K562 (cell line): ENCODE measurements at regions not wholly inside any gene's neighbourhood (a gene's known extent, or its start where the extent isn't known, plus 50 kb on each side); places are given as distances from the start of the nearest gene placed in this dataset.

Experiments
- ATAC-seq: fragments of 200-7000 bp; cut with Tn5 transposase; 3 replicates; pipeline ENCODE4 v1.9.1; 2020; ENCODE audit warnings: moderate library complexity
- BruUV-seq: library from RNA; stranded (reverse); fragments of 400-500 nt; replicated peaks from 2 replicates; lab custom pipeline; 2021; lab: Mats Ljungman, UMichigan
- CTCF ChIA-PET: fragments of 300-600 bp; formaldehyde crosslinking; extraction: SDS; loops from one replicate; lab custom pipeline; 2021; ENCODE audit warnings: low intra/inter-chr PET ratio; lab: Yijun Ruan, JAX
- POLR2A ChIA-PET: fragments of 300-600, 350-650 bp; sonication (Branson Sonifier 250); formaldehyde crosslinking; extraction: SDS; loops from one replicate; lab custom pipeline; 2021; ENCODE audit warnings: antibody characterized with exemption, inconsistent platforms; lab: Yijun Ruan, JAX
- DNase-seq, 4 experiments: peaks; one replicate each; pipeline versions ENCODE4 v3.0.0 to v3.0.0-alpha.2; 2011 to 2018; ENCODE audit warnings: low spot score in 3 of 4, mixed read lengths in 3 of 4; ENCODE audit errors: extremely low read depth in 1 of 4
- FAIRE-seq: peaks from 2 replicates; lab custom pipeline; 2011; peaks lifted over from hg19 to GRCh38; lab: Jason Lieb, UNC
- H2AFZ ChIP-seq: 2 replicates; pipeline ENCODE4 v1.6.0; 2011; ENCODE audit warnings: low read depth, low read length, control low read depth, inconsistent platforms
- H3K27ac ChIP-seq: fragments of 200-600 bp; 3 replicates; pipeline ENCODE4 v1.8.0; 2011; ENCODE audit warnings: low read depth, mild to moderate bottlenecking, control low read depth, inconsistent platforms, low read length, moderate library complexity, mixed read lengths; ENCODE audit errors: extremely low read depth
- H3K27me3 ChIP-seq, 2 experiments: fragments of 300-600 bp in 1 of 2; 2 replicates in 1 of 2; 3 replicates in 1 of 2; pipeline versions ENCODE4 v1.6.0 to v1.8.0; 2011; ENCODE audit warnings: inconsistent platforms in 2 of 2, low read length in 2 of 2, mild to moderate bottlenecking in 1 of 2, mixed read lengths in 1 of 2, moderate library complexity in 1 of 2; ENCODE audit not compliant: control insufficient read depth in 2 of 2, insufficient read depth in 2 of 2
- H3K36me3 ChIP-seq: fragments of 300-600 bp; 3 replicates; pipeline ENCODE4 v1.8.0; 2011; ENCODE audit warnings: mild to moderate bottlenecking, low read length, inconsistent platforms; ENCODE audit not compliant: control insufficient read depth, insufficient read depth
- H3K4me1 ChIP-seq, 2 experiments: fragments of 200-600 bp in 1 of 2; replicated peaks in 1 of 2; 2 replicates in 1 of 2; 3 replicates in 1 of 2; pipeline versions ENCODE4 v1.5.1 to v1.8.0; 2011; ENCODE audit warnings: inconsistent platforms in 2 of 2, low read length in 2 of 2, mild to moderate bottlenecking in 1 of 2, mixed read lengths in 1 of 2, moderate library complexity in 1 of 2; ENCODE audit not compliant: control insufficient read depth in 2 of 2, insufficient read depth in 2 of 2
- H3K4me2 ChIP-seq: 2 replicates; pipeline ENCODE4 v1.6.1; 2011; ENCODE audit warnings: low read length, control low read depth, inconsistent platforms, mixed read lengths; ENCODE audit not compliant: insufficient read depth
- H3K4me3 ChIP-seq: fragments of 200-600 bp; sonication (generic), shearing (Covaris generic); 2 replicates; pipeline ENCODE4 v1.5.1; 2016; ENCODE audit warnings: control low read depth, inconsistent platforms
- H3K79me2 ChIP-seq: fragments of 200-600 bp; 3 replicates; pipeline ENCODE4 v1.8.0; 2011; ENCODE audit warnings: low read length, inconsistent platforms; ENCODE audit not compliant: control insufficient read depth, insufficient read depth
- H3K9ac ChIP-seq, 2 experiments: 2 replicates each; pipeline versions ENCODE4 v1.6.0 to v1.6.1; 2011; ENCODE audit warnings: low read depth in 2 of 2, low read length in 2 of 2, control low read depth in 1 of 2, inconsistent platforms in 1 of 2, mild to moderate bottlenecking in 1 of 2, mixed read lengths in 1 of 2; ENCODE audit not compliant: insufficient read depth in 1 of 2
- H3K9me1 ChIP-seq: one replicate; pipeline ENCODE4 v1.6.0; 2011; ENCODE audit warnings: inconsistent platforms, mild to moderate bottlenecking, low read length, moderate library complexity; ENCODE audit not compliant: control insufficient read depth, insufficient read depth
- H3K9me3 ChIP-seq: replicated peaks from 2 replicates; pipeline ENCODE4 v1.5.1; 2011; ENCODE audit warnings: low read depth, low read length, inconsistent platforms; ENCODE audit not compliant: control insufficient read depth, insufficient read depth
- H4K20me1 ChIP-seq: replicated peaks from 2 replicates; pipeline ENCODE4 v1.6.1; 2011; ENCODE audit warnings: low read length, inconsistent platforms, mixed read lengths; ENCODE audit not compliant: control insufficient read depth, insufficient read depth
- ADNP ChIP-seq: fragments of 200-800 bp; sonication (Bioruptor generic); IDR thresholded peaks from 2 replicates; pipeline ENCODE4 v1.6.1; 2016; ENCODE audit warnings: missing genetic modification characterization, missing compliant biosample characterization
- ATF7 ChIP-seq: fragments of 450-650 bp; IDR thresholded peaks from 2 replicates; pipeline ENCODE4 v1.7.1; 2014; ENCODE audit warnings: mild to moderate bottlenecking, moderate library complexity
- NBN ChIP-seq: fragments of 450-650 bp; IDR thresholded peaks from 2 replicates; pipeline ENCODE4 v1.6.1; 2016; ENCODE audit warnings: low read depth, mild to moderate bottlenecking
- PPARD ChIP-seq: fragments of 250-450 bp; sonication (Bioruptor Pico); IDR thresholded peaks from 2 replicates; pipeline ENCODE4 v1.8.0; 2022; ENCODE audit warnings: inconsistent platforms, mild to moderate bottlenecking, moderate library complexity
- RBM22 ChIP-seq: fragments of 200-400 bp; formaldehyde crosslinking; IDR thresholded peaks from 2 replicates; pipeline ENCODE4 v1.6.1; 2018; ENCODE audit warnings: low read length, low read depth; ENCODE audit not compliant: poor library complexity, severe bottlenecking
- SIN3B ChIP-seq: fragments of 450-650 bp; IDR thresholded peaks from 2 replicates; pipeline ENCODE4 v1.6.1; 2017; ENCODE audit warnings: low read depth, mild to moderate bottlenecking, moderate library complexity
- TOE1 ChIP-seq, 2 experiments: fragments of 450-650 bp in 1 of 2; sonication (generic) in 1 of 2; formaldehyde crosslinking in 1 of 2; IDR thresholded peaks; 2 replicates each; pipeline versions ENCODE4 v1.7.1 to v1.8.0; 2016 to 2022; ENCODE audit warnings: borderline replicate concordance in 2 of 2, mild to moderate bottlenecking in 2 of 2, antibody characterized with exemption in 1 of 2, inconsistent platforms in 1 of 2, low read depth in 1 of 2, missing genetic modification reagents in 1 of 2, moderate library complexity in 1 of 2
- ZKSCAN1 ChIP-seq: fragments of 150-350 bp; IDR thresholded peaks from 2 replicates; pipeline ENCODE4 v1.6.1; 2016; ENCODE audit warnings: low read depth, low read length
- ZNF143 ChIP-seq: sonication (generic); formaldehyde crosslinking; IDR thresholded peaks from 2 replicates; pipeline ENCODE4 v1.9.0; 2022; ENCODE audit warnings: mild to moderate bottlenecking, missing genetic modification reagents
- ZNF77 ChIP-seq: fragments of 250-450 bp; sonication (Bioruptor Pico); IDR thresholded peaks from 2 replicates; pipeline ENCODE4 v1.5.0; 2020
- ZNF79 ChIP-seq: fragments of 250-450 bp; sonication (Bioruptor Pico); IDR thresholded peaks from 2 replicates; pipeline ENCODE4 v1.4.0; 2020; ENCODE audit warnings: low read depth, mild to moderate bottlenecking, moderate library complexity
- WGBS: fragments of 100-300 bp; shearing (Covaris generic); methylation state at CpG from one replicate; pipeline ENCODE4 v1.1.6; 2016; ENCODE audit warnings: low coverage, mixed read lengths; ENCODE audit not compliant: insufficient coverage; ENCODE audit errors: missing lambda C conversion rate; 5-methylcytosine and 5-hydroxymethylcytosine counted together
- in situ Hi-C: fragments of 300-500 bp; cut with MboI; formaldehyde crosslinking; loops from 4 replicates; pipeline ENCODE4 v1.15.0; 2018; ENCODE audit warnings: inconsistent platforms, mixed read lengths
- intact Hi-C: fragments of 100-400 bp; cut with micrococcal nuclease; formaldehyde crosslinking; loops from 2 replicates; pipeline ENCODE4 v1.14.2; 2022
- TF ChIP-seq, protein P1 (sequence below): fragments of 200-800 bp; sonication (Bioruptor generic); IDR thresholded peaks from 2 replicates; pipeline ENCODE4 v1.6.1; 2017; ENCODE audit warnings: missing genetic modification characterization, missing compliant biosample characterization
- TF ChIP-seq, protein P2 (sequence below): fragments of 250-450 bp; sonication (Bioruptor Pico); IDR thresholded peaks from 2 replicates; pipeline ENCODE4 v1.8.0; 2021; ENCODE audit warnings: mild to moderate bottlenecking, moderate library complexity

- DNase-seq = no peak
- no peak overlapping the region for H2AFZ ChIP-seq
- no peak for TF ChIP-seq ZNF77 (CRISPR knock-in tag)
- no peak for TF ChIP-seq PPARD (CRISPR knock-in tag)
- TF ChIP-seq ATF7 = no peak
- no peak for TF ChIP-seq SIN3B
- TF ChIP-seq, protein P1, sequence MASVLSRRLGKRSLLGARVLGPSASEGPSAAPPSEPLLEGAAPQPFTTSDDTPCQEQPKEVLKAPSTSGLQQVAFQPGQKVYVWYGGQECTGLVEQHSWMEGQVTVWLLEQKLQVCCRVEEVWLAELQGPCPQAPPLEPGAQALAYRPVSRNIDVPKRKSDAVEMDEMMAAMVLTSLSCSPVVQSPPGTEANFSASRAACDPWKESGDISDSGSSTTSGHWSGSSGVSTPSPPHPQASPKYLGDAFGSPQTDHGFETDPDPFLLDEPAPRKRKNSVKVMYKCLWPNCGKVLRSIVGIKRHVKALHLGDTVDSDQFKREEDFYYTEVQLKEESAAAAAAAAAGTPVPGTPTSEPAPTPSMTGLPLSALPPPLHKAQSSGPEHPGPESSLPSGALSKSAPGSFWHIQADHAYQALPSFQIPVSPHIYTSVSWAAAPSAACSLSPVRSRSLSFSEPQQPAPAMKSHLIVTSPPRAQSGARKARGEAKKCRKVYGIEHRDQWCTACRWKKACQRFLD (CRISPR knock-in tag) = no peak
- TF ChIP-seq ZNF79 (CRISPR knock-in tag) = no peak
- no peak for TF ChIP-seq RBM22
- TF ChIP-seq ZKSCAN1 = no peak
- TF ChIP-seq NBN = no peak
- TF ChIP-seq TOE1 (IDR thresholded peaks at IDR 0.05; ENCODE audit: borderline replicate concordance) = no peak
- no peak for TF ChIP-seq TOE1 (CRISPR knock-in tag; IDR thresholded peaks at IDR 0.05; ENCODE audit: borderline replicate concordance, low read depth)
- TF ChIP-seq ADNP = no peak
- TF ChIP-seq, protein P2, sequence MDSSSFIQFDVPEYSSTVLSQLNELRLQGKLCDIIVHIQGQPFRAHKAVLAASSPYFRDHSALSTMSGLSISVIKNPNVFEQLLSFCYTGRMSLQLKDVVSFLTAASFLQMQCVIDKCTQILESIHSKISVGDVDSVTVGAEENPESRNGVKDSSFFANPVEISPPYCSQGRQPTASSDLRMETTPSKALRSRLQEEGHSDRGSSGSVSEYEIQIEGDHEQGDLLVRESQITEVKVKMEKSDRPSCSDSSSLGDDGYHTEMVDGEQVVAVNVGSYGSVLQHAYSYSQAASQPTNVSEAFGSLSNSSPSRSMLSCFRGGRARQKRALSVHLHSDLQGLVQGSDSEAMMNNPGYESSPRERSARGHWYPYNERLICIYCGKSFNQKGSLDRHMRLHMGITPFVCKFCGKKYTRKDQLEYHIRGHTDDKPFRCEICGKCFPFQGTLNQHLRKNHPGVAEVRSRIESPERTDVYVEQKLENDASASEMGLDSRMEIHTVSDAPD (CRISPR knock-in tag) = no peak
- no peak for TF ChIP-seq ZNF143 (CRISPR knock-in tag)
- in situ Hi-C loops = no loop called here
- H3K4me2 ChIP-seq = no peak overlapping the region
- no peak for ATAC-seq
- no peaks in the 10 kb centered on the region; a peak in 1 of 5 replicates for H3K4me1 ChIP-seq
- no peak overlapping the region for H3K27ac ChIP-seq
- no peaks in the 10 kb centered on the region for H3K9me3 ChIP-seq
- H3K9me1 ChIP-seq = no peaks in the 10 kb centered on the region
- H3K36me3 ChIP-seq = no peaks in the 10 kb centered on the region
- no peaks in the 10 kb centered on the region; a peak in 1 of 5 replicates for H3K27me3 ChIP-seq
- ChIA-PET CTCF (no interaction called here), POLR2A (no interaction called here)
- no TSS peak for BruUV-seq
- no peak for FAIRE-seq
- H3K4me3 ChIP-seq = no peak overlapping the region
- no peaks in the 10 kb centered on the region for H4K20me1 ChIP-seq
- intact Hi-C loops = no loop called here
- H3K79me2 ChIP-seq = no peaks in the 10 kb centered on the region
- WGBS = 12% methylated on average over 17 of the region's 19 CpGs
- H3K9ac ChIP-seq = no peak overlapping the region
Observed at GRCh38 chr15:30816430-30816829, 87.3 kb upstream of the FAN1 start.
